Gastroesophageal sphincter (tissue), 3 donors: ENCODE measurements at regions not wholly inside any gene's neighbourhood (a gene's known extent, or its start where the extent isn't known, plus 50 kb on each side); places are given as distances from the start of the nearest gene placed in this dataset.

ENCODE experiments used
- EP300 ChIP-seq: sonication (generic); formaldehyde crosslinking; IDR thresholded peaks from one replicate; pipeline ENCODE4 v1.6.1; 2017; ENCODE audit warnings: antibody characterized with exemption, mild to moderate bottlenecking
- POLR2A ChIP-seq, 2 donors: fragments of 450-650 bp; IDR thresholded peaks; one replicate each; pipeline ENCODE4 v1.6.1; 2017; ENCODE audit warnings: antibody characterized with exemption in 2 of 2, mild to moderate bottlenecking in 2 of 2, moderate library complexity in 1 of 2
- POLR2AphosphoS5 ChIP-seq: sonication (generic); formaldehyde crosslinking; IDR thresholded peaks from one replicate; pipeline ENCODE4 v1.6.1; 2017; ENCODE audit warnings: antibody characterized with exemption
- TF ChIP-seq, protein P1 (sequence below), 4 experiments: fragments of 200-600 bp in 2 of 4; fragments of 450-650 bp in 2 of 4; sonication (generic) in 1 of 4; IDR thresholded peaks; one replicate each; pipeline ENCODE4 v1.5.1; 2017 to 2019; ENCODE audit warnings: antibody characterized with exemption in 4 of 4, mild to moderate bottlenecking in 2 of 4, moderate library complexity in 2 of 4

DNA sequence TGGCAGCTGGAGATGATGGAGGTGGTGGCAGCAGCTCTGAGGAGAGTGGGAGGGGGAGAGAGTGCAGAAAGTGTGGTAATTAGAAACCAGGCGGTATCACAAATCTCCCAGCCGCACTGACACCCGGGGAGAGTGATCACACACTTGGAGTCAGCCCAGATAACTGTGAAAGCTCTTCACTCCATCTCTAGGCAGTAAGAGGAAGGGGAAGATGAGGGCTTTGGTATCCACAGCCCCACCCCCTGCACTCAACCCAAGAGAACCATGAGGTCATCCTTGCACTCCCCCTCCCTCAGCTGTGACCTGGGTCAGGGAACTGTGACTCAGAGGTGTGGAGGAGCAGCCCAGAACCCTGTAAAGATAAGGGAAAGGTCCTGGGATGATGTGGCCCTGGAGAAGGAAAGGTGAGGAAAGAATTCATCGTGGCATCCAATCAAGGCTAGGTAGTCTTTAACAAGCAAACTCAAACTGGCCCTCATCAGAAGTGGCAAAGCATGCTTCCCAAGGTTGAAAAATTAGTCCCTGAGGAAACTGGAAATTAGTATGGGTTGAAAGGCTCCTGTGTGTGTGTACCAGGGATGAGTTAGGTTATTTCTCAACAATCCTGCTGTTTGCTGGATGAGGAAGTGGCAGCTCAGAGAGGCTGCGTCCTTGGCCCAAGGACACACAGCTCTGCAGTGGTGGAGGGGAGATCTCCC is 111.0 kb upstream of the LHX5 start:
- TF ChIP-seq, protein P1, sequence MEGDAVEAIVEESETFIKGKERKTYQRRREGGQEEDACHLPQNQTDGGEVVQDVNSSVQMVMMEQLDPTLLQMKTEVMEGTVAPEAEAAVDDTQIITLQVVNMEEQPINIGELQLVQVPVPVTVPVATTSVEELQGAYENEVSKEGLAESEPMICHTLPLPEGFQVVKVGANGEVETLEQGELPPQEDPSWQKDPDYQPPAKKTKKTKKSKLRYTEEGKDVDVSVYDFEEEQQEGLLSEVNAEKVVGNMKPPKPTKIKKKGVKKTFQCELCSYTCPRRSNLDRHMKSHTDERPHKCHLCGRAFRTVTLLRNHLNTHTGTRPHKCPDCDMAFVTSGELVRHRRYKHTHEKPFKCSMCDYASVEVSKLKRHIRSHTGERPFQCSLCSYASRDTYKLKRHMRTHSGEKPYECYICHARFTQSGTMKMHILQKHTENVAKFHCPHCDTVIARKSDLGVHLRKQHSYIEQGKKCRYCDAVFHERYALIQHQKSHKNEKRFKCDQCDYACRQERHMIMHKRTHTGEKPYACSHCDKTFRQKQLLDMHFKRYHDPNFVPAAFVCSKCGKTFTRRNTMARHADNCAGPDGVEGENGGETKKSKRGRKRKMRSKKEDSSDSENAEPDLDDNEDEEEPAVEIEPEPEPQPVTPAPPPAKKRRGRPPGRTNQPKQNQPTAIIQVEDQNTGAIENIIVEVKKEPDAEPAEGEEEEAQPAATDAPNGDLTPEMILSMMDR (IDR thresholded peaks at IDR 0.05) = no peak
- TF ChIP-seq EP300 (no peak), POLR2A (IDR thresholded peaks at IDR 0.05) (no peak), POLR2AphosphoS5 (no peak)
